ENCODE measurements at regions not wholly inside any gene's neighbourhood (a gene's known extent, or its start where the extent isn't known, plus 50 kb on each side); places are given as distances from the start of the nearest gene placed in this dataset.
"Not testable (repeated sequence)": the region's sequence is repeated elsewhere in the genome, so short reads cannot be mapped to it uniquely, and the experiment has no call there.

DNA sequence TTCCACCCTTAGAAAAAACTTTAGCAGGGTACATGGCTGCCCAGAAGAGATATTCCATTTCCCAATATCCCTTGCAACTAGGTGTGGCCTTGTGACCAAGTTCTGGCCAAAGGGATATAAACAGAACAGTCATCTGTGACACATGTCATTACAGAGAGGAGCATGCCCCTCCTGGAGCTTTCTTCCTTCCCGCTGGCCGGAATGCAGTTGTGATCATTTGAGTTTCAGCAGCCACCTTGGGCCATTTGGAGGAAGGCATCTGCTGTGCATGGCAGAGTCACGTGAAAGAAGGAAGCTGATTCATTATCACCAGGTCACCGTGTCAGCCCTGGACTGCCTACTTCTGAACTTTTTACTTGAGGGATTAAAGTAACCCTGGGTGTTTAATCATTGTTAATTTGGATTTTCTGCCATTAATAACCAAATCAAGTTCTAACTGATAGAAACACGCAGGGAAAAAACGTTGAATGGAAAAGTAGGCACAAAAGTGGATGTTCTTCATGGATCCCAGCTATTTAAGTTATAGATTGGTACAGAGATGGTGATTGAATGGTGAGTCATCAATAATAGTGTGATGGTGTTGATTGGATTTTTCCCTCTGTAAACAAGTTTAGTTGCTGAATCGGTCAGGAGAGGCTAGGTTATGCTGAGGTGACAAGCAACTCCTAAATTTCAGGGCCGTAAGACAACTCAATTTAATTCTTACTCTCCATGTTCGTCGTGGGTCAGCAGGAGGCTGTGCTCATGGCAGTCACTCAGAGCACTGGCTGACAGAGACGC, 80.7 kb upstream of the CCDC167 start:
- peak; percentile 24 for DNase-seq

DNA sequence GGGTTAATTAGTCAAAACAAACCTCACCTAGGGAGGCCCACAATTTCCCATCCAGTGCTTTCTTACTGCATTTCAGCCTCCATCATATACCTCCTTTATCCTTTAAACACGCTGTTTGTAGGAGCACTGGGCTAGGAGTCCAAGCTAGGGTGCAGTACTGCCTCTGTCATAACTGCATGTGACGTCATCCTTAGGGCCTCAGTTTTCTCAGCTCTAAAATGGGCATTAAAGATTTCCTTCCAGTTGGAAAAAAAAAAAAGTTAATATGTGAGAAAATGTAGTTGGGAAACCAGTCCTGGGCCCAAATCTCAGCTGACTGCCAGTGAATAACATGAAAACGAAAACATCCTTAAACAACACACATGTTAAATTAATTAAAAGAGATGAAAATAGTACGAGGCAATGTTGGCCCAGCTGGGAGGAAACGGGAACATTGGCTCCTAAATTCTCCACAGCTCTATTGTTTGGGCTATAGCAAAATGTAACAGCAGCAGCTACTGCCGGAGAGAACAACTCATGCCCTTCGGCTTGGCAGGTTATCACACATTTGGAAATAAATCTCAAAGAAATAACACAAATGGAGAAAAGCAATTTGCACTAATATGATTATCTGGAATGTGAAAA, 79.9 kb upstream of the CCDC167 start:
- DNase-seq: no peak

- no peak for DNase-seq
These were observed 78.4 kb upstream of the CCDC167 start for GRCh38 chr6:37578104-37578503.

GRCh38 chr6:37576336-37576737, 76.6 kb upstream of the CCDC167 start:
- peak; percentile 89 for DNase-seq

- DNase-seq: no peak
These were observed 75.5 kb upstream of the CCDC167 start for GRCh38 chr6:37575221-37575620.

DNA sequence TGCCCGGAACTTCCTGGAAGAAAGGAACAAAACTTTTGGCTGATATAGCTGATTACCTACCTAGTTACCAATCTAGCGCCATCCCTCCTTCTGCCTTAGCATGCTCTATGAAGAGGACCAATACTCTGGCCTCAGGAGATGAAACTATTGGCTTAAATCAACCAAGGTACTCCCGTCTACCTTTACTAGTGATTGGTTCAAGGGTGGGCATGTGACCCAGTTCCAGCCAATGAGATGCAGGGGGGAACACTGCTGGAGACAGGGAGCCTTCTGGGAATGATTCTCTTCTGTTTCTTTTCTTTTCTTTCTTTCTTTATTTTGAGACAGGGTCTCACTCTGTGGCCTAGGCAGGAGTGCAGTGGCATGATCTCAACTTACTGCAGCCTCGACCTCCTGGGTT, 72.6 kb upstream of the CCDC167 start:
- DNase-seq: no peak

GRCh38 chr6:37570482-37571133, 70.9 kb upstream of the CCDC167 start:
- no peak for DNase-seq

- DNase-seq: no peak
These were observed 70.2 kb upstream of the CCDC167 start for GRCh38 chr6:37569743-37570481.

GRCh38 chr6:37569317-37569716, 69.6 kb upstream of the CCDC167 start:
- DNase-seq: no peak

- no peak for DNase-seq
These were observed 67.3 kb upstream of the CCDC167 start for GRCh38 chr6:37566950-37567349.

DNA sequence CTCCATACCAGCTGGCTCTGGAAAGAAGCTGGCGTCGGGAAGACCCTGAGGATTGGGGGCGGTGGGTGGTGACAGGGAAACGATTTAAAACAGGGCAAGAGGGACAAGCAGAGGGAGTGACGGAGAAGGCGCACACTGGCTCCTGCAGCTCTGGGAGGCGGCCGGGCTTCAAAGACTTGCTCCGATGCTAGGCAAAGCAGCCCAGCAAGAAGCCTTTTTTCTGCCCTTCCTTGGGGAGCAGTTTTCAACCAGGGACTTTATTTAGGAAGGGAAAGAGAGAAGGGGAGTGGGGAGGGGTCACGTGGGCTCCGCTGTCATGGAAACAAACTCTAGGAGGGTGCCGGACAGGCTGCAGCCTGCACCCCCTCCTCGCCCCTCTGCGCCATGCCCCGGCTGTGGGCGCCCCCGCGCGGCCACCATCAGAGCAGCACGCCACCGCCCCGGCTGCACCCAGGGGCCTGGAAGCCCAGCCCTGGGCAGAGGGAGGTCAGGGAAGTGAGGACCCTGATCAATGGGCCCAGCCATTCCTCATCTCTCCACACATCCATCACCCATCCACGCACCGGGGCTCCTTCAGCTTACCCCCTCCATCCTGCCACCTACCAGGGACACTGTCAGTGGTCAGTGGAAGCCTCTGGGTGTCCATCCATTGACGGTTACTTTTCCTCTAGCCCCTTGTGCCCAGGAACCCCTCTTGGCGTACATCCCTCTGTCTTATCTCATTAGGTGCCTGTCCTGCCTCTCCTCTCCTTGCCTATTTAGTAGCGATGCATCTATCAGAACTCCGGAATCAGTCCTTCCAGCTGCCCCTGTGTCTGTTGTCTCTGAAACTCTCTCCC, 66.6 kb upstream of the CCDC167 start:
- peak; percentile 33 for DNase-seq

GRCh38 chr6:37565267-37566110, 65.8 kb upstream of the CCDC167 start:
- no peak for DNase-seq

DNA sequence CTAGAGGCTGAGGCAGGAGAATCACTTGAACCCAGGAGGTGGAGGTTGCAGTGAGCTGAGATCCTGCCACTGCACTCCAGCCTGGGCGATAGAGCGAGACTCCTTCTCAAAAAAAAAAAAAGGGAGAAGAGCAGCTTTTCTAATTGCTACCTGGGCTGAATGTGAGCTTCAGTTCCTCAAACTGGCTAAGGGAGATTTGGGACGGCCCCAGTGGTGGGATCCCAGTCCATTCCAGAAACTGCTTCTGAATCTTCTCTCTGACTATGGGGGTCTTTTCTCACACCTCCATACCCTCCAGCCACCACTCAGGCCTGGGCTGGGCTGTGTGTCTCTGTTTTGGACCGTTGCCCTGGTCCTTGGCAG, 63.2 kb upstream of the CCDC167 start:
- DNase-seq: not testable (repeated sequence)

GRCh38 chr6:37561361-37561760, 61.7 kb upstream of the CCDC167 start:
- DNase-seq: no peak

- DNase-seq: no peak
These were observed 61.0 kb upstream of the CCDC167 start for GRCh38 chr6:37560737-37561103.

- no peak for DNase-seq
These were observed 59.8 kb upstream of the CCDC167 start for GRCh38 chr6:37559501-37559900.

DNA sequence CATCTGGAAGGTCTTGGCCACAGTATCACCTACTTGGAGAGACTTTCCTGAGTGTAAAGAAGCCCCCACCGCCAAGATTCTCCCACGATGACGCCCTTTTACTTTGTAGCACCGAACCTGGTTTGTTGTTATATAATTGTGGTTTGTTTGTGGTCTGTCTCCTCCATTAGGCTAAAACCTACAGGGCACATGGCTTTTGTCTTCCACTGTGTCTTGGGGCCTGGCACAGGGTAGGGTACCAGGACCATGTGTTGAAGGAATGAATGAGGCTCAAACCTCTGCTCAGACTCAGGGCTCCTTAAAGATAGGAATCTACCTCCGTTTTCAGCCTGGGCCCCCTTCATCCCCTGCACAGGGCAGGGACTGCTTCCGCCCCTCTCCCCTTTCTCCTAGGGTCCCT, 59.4 kb upstream of the CCDC167 start:
- DNase-seq: no peak

- DNase-seq: no peak
These were observed 59.0 kb upstream of the CCDC167 start for GRCh38 chr6:37558646-37559045.

DNA sequence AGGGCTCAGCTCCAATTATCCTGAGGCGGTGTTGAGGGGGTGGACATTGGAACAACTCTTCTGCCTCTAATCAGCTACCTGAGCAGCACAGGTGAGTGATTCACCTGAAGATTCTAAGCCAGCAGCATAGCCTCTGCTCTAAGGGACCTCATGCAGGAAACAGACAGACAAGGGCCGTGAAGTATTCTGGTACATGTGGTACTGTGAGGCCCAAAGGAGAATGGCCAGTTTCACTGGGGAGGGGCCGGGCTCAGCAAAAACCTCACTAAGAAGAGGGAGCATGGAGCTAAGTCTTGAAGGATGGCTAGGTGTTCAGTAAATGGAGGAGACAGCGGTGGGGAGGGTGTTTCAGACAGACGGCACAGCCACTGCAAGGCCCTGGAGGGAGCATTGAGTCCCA, 58.5 kb upstream of the CCDC167 start:
- no peak for DNase-seq

GRCh38 chr6:37557645-37558114, 58.0 kb upstream of the CCDC167 start:
- no peak for DNase-seq

Data from fibroblast of skin of back (primary cell).